Cerebellar nuclear complex (tissue), 1 donor: ENCODE measurements at regions not wholly inside any gene's neighbourhood (a gene's known extent, or its start where the extent isn't known, plus 50 kb on each side); places are given as distances from the start of the nearest gene placed in this dataset.

Experiments
- DNase-seq, 2 experiments: peaks; one replicate each; lab custom pipeline; 2025; lab: John Stamatoyannopoulos, UW

GRCh38 chr2:138105358-138105757 is 141.1 kb downstream of the HNMT start:
- DNase-seq = no peak

- no peak for DNase-seq
These were observed 142.3 kb downstream of the HNMT start for GRCh38 chr2:138106606-138107005.

- no peak for DNase-seq
These were observed 143.0 kb downstream of the HNMT start for GRCh38 chr2:138107288-138107687.

GRCh38 chr2:138110453-138111083 is 146.3 kb downstream of the HNMT start:
- DNase-seq = no peak

- DNase-seq = no peak
These were observed 148.3 kb downstream of the HNMT start for GRCh38 chr2:138112536-138112935.

GRCh38 chr2:138113871-138114525 is 149.7 kb downstream of the HNMT start:
- no peak for DNase-seq

- DNase-seq = no peak
These were observed 151.4 kb downstream of the HNMT start for GRCh38 chr2:138115666-138116065.

- no peak for DNase-seq
These were observed 152.2 kb downstream of the HNMT start for GRCh38 chr2:138116456-138116855.

- DNase-seq = no peak
These were observed 157.7 kb downstream of the HNMT start for GRCh38 chr2:138121666-138122661.

GRCh38 chr2:138122891-138123290 is 158.6 kb downstream of the HNMT start:
- DNase-seq = no peak

GRCh38 chr2:138123741-138124140 is 159.5 kb downstream of the HNMT start:
- DNase-seq = no peak

GRCh38 chr2:138124521-138124920 is 160.2 kb downstream of the HNMT start:
- DNase-seq = no peak

GRCh38 chr2:138125306-138126288 is 161.3 kb downstream of the HNMT start:
- DNase-seq = no peak

GRCh38 chr2:138132108-138132507 is 167.8 kb downstream of the HNMT start:
- DNase-seq = no peak

GRCh38 chr2:138137949-138138348 is 173.7 kb downstream of the HNMT start:
- DNase-seq = no peak

GRCh38 chr2:138147796-138148195 is 183.5 kb downstream of the HNMT start:
- no peak for DNase-seq

- DNase-seq = no peak
These were observed 191.0 kb downstream of the HNMT start for GRCh38 chr2:138155304-138155703.

- no peak for DNase-seq
These were observed 193.1 kb downstream of the HNMT start for GRCh38 chr2:138157372-138157771.

- no peak for DNase-seq
These were observed 206.2 kb downstream of the HNMT start for GRCh38 chr2:138170485-138170884.

- no peak for DNase-seq
These were observed 207.0 kb downstream of the HNMT start for GRCh38 chr2:138171244-138171643.

- DNase-seq = no peak
These were observed 210.8 kb downstream of the HNMT start for GRCh38 chr2:138175066-138175465.
